Body of pancreas (tissue), 4 donors: ENCODE measurements at regions not wholly inside any gene's neighbourhood (a gene's known extent, or its start where the extent isn't known, plus 50 kb on each side); places are given as distances from the start of the nearest gene placed in this dataset.

Experiments
- POLR2A ChIP-seq, 3 donors: fragments of 450-650 bp; IDR thresholded peaks; one replicate each; pipeline ENCODE4 v1.6.1; 2016; ENCODE audit warnings: antibody characterized with exemption in 3 of 3, mild to moderate bottlenecking in 2 of 3
- TF ChIP-seq, protein P1 (sequence below), 7 experiments: fragments of 450-650 bp in 4 of 7; fragments of 200-600 bp in 3 of 7; sonication (generic) in 3 of 7; IDR thresholded peaks; one replicate each; pipeline ENCODE4 v1.5.1; 2016 to 2019; ENCODE audit warnings: antibody characterized with exemption in 7 of 7

DNA sequence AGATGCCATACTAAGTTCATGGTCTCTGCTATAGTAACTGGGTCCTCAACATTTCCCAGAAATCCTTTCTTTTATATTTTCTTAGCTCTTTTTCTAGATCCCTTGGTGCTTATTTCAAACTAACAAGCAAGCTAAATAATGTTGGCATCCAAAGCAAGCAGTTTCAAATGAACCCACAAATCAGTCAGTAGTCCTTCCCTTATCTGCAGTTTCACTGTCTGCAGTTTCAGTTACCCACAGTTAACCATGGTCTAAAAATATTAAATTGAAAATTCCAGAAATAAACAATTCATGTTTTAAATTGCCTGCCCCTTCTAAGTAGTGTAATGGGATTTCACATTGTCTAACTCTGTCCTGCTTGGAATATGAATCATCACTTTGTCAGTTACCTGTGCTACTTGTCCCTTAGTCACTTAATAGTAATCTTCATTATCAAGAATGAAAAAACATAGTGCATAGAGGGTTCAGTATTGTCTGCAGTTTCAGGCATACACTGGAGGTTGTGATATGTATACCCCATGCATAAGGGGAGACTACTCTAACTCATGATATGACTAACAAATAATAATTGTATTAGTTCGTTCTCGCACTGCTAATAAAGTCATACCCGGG lies 633.7 kb downstream of the MECOM start:
- TF ChIP-seq, protein P1, sequence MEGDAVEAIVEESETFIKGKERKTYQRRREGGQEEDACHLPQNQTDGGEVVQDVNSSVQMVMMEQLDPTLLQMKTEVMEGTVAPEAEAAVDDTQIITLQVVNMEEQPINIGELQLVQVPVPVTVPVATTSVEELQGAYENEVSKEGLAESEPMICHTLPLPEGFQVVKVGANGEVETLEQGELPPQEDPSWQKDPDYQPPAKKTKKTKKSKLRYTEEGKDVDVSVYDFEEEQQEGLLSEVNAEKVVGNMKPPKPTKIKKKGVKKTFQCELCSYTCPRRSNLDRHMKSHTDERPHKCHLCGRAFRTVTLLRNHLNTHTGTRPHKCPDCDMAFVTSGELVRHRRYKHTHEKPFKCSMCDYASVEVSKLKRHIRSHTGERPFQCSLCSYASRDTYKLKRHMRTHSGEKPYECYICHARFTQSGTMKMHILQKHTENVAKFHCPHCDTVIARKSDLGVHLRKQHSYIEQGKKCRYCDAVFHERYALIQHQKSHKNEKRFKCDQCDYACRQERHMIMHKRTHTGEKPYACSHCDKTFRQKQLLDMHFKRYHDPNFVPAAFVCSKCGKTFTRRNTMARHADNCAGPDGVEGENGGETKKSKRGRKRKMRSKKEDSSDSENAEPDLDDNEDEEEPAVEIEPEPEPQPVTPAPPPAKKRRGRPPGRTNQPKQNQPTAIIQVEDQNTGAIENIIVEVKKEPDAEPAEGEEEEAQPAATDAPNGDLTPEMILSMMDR (IDR thresholded peaks at IDR 0.05): no peak
- no peak for TF ChIP-seq POLR2A (IDR thresholded peaks at IDR 0.05)
